Jurkat, Clone E6-1 (cell line): ENCODE measurements at regions not wholly inside any gene's neighbourhood (a gene's known extent, or its start where the extent isn't known, plus 50 kb on each side); places are given as distances from the start of the nearest gene placed in this dataset.

Source experiments
- DNase-seq: peaks from one replicate; pipeline ENCODE4 v3.0.0-alpha.2; 2011; ENCODE audit warnings: low read depth, low spot score
- H3K4me3 ChIP-seq: 2 replicates; pipeline ENCODE4 v1.5.1; 2011; ENCODE audit warnings: mild to moderate bottlenecking, low read length, control low read depth, moderate library complexity

GRCh38 chr14:42241101-42241500 is 634.4 kb downstream of the LRFN5 start:
- DNase-seq = no peak
- H3K4me3 ChIP-seq = no peak overlapping the region

GRCh38 chr14:42229976-42230375 is 623.3 kb downstream of the LRFN5 start:
- no peak overlapping the region for H3K4me3 ChIP-seq
- no peak for DNase-seq

DNA sequence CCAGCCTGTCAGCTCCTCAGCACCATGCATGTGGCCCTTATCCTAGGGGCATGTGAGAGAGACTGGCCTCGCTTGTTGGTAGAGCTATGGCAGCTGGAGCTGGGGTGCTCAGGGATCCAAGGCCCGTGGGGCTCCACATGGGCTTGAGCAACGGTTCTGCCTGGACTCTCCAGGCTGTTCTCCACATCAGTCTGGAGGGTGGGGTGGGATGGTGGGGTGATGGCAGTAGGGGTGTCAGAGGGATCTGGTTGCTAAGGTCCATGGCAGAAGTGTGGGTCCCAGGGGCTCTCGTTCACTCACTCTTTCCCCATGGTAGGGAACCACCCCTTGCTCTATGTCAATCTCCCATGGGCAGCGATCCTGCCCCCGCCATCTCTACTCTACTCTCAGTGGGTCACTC is 622.6 kb downstream of the LRFN5 start:
- DNase-seq = no peak
- H3K4me3 ChIP-seq = no peak overlapping the region

- H3K4me3 ChIP-seq = no peak overlapping the region
- no peak for DNase-seq
Measured at GRCh38 chr14:42228611-42229010, 621.9 kb downstream of the LRFN5 start.

GRCh38 chr14:42224053-42224888 is 617.6 kb downstream of the LRFN5 start:
- no peak overlapping the region for H3K4me3 ChIP-seq
- DNase-seq = peak; percentile 15

GRCh38 chr14:42222924-42223471 is 616.3 kb downstream of the LRFN5 start:
- H3K4me3 ChIP-seq = no peak overlapping the region
- no peak for DNase-seq

DNA sequence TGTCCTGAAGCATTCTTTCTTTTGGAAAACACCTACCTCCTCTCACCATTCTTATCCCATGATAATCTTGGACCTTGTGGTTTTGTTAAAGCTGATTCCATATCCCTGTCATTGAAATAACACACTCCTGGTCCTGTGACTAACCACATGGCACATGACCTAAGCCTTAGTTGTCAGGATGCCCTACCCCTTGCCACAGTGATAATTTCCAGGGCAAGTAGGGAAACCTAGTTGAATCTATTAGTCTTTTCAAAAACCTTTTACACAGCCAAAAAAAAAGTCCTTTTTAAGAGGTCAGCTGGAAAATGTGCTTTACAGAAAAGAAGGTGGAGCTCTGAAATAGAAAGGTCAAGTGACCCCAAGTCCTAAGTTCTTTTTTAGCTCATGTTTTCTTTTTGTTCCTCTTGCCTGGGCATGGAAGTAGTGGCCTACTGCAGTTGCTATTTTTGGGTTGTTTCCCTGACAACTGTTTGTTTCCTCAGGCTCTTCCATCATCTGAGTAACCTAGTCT is 608.4 kb downstream of the LRFN5 start:
- no peak overlapping the region for H3K4me3 ChIP-seq
- DNase-seq = no peak

GRCh38 chr14:42200957-42201356 is 594.3 kb downstream of the LRFN5 start:
- no peak overlapping the region for H3K4me3 ChIP-seq
- DNase-seq = no peak

GRCh38 chr14:42198010-42198409 is 591.3 kb downstream of the LRFN5 start:
- no peak for DNase-seq

DNA sequence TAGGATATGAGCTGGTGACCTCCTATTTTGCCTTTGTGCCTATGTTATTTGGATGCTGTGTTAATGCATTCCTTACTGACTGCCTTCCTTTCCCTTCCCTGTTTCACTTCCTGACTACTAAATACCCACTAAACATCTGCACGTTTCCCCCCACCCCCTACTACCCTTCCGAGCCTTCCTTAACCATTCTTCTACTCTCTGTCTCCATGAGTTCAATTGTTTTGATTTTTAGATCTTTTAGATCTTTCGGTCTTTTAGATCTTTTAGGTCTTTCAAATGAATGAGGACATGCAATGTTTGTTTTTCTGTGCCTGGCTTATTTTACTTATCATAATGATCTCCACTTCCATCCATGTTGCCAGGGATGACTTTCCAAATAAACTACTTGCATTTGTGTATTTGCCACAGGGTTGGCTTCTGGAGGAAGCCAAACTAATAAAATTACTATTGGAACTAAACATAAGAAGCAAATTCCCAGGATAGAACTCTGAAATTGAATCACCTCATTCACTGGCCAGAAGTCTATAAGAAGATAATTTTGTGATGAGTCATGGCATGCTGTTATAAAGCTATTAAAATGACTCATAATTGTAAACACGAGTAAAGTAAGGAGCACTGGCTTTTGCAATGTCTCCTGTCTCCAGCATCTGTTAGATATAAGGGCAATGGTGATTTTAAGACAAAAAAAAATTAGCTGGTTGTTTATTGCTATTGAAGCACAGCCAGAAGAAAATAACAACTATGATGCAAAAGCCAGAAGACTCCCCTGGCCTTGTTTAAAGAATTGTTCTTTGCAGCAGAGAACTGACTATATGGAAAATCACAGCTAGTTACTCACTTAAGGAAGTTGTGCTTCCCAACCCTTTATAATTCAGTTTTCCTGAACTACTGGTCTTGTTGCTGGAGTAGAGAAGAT is 586.3 kb downstream of the LRFN5 start:
- DNase-seq = no peak
- H3K4me3 ChIP-seq = no peak overlapping the region

More at GRCh38 chr14:42198010-42198409, 591.3 kb downstream of the LRFN5 start:
- H3K4me3 ChIP-seq = no peak overlapping the region

GRCh38 chr14:42190744-42191143 is 584.1 kb downstream of the LRFN5 start:
- no peak overlapping the region for H3K4me3 ChIP-seq
- DNase-seq = no peak

DNA sequence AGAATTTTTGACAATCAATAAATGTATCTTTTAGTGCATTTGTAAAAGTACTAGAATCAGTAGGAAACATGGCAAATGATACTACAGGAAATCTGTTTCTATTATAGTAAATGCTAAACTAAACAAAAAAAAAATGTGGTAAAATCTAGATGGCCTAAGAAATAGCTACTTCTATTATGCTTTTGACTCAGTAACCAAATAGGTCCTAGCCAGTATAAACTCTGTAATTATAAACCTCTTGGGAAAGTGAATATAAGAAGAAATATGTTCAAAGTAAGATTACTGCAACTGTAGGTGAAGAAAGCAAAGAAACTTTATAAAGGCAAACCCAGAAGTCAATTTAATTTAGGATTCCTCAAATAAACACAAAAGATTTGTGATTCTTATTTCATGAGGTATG is 581.2 kb downstream of the LRFN5 start:
- no peak overlapping the region for H3K4me3 ChIP-seq
- DNase-seq = no peak

DNA sequence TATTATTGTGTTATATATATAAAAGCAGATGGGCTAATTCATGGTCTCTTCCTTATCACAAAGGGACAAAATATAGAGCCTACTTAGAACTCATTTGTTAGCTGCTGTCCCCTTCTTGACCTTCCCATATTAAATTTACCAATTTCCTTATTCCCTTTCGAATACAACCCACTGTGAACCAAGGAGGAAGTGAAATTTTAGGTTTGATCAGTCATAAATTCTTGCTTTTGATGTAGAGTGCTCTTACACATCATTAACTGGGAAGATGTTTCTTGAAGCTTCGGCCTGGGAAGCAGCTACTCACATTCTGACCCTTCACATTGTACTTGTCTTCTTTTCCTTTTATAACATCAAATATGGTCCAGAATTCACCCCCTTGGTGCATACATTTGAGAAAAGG is 579.0 kb downstream of the LRFN5 start:
- DNase-seq = no peak
- no peak overlapping the region for H3K4me3 ChIP-seq

- H3K4me3 ChIP-seq = no peak overlapping the region
- no peak for DNase-seq
Measured at GRCh38 chr14:42174357-42174756, 567.7 kb downstream of the LRFN5 start.

GRCh38 chr14:42173206-42173605 is 566.5 kb downstream of the LRFN5 start:
- DNase-seq = no peak
- no peak overlapping the region for H3K4me3 ChIP-seq

DNA sequence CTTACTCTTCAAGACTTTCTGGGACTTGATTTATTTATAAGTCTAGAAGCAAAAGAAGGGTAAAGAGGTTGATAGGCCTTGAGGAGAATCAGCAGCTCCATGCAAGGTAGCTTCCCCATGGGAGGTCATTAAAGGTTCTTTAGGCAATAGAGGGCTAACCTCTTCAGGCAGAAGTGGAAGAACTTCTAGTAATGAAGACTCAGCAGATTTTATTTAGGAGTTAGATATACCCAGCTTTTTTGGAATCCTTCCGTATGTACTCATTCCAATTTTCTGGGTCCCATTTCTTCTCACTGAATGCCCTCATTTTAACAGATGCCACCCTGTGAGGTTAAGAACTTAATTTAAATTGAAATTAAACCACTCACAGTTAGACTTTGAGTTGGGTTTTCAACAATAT is 565.6 kb downstream of the LRFN5 start:
- no peak for DNase-seq
- no peak overlapping the region for H3K4me3 ChIP-seq

DNA sequence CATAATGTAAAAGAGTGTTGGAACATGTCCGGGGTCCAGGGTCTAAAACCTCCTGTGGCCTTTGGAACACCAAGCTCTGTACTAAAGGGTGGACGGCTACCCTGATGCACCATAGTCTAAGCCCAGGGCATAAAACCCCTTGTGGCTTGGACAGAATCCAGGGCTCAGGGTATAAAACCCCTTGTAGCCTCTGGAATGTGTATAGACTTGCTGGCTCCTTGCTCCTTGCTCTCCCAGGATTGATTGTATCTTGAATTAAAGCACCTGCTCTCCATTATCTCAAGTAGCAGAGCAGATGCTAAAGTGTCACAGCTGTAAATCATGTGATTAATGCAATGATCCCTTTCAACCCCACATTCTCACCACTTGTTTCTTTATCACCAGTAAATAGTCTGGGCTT is 556.5 kb downstream of the LRFN5 start:
- DNase-seq = no peak
- H3K4me3 ChIP-seq = no peak overlapping the region

GRCh38 chr14:42159138-42159537 is 552.5 kb downstream of the LRFN5 start:
- H3K4me3 ChIP-seq = no peak overlapping the region
- no peak for DNase-seq

GRCh38 chr14:42149609-42150261 is 543.1 kb downstream of the LRFN5 start:
- no peak for DNase-seq
- H3K4me3 ChIP-seq = no peak overlapping the region
